HG02885 (cell line): ENCODE measurements at regions not wholly inside any gene's neighbourhood (a gene's known extent, or its start where the extent isn't known, plus 50 kb on each side); places are given as distances from the start of the nearest gene placed in this dataset.

Experiments
- ATAC-seq: cut with Tn5 transposase; IDR thresholded peaks from one replicate; pipeline ENCODE4 v1.9.1; 2021; ENCODE audit warnings: mild to moderate bottlenecking; ENCODE audit not compliant: unreplicated experiment, poor library complexity

GRCh38 chr21:15273244-15273643 is 208.4 kb upstream of the NRIP1 start:
- ATAC-seq: no peak

- no peak for ATAC-seq
These were observed 210.1 kb upstream of the NRIP1 start for GRCh38 chr21:15274701-15275485.

- ATAC-seq: no peak
These were observed 210.9 kb upstream of the NRIP1 start for GRCh38 chr21:15275615-15276235.

GRCh38 chr21:15276243-15276642 is 211.4 kb upstream of the NRIP1 start:
- no peak for ATAC-seq

GRCh38 chr21:15277466-15277865 is 212.7 kb upstream of the NRIP1 start:
- ATAC-seq: no peak

- ATAC-seq: no peak
These were observed 213.5 kb upstream of the NRIP1 start for GRCh38 chr21:15278279-15278678.

- ATAC-seq: no peak
These were observed 214.1 kb upstream of the NRIP1 start for GRCh38 chr21:15278851-15279250.

- no peak for ATAC-seq
These were observed 214.7 kb upstream of the NRIP1 start for GRCh38 chr21:15279482-15279881.

GRCh38 chr21:15281714-15282113 is 216.9 kb upstream of the NRIP1 start:
- no peak for ATAC-seq

- ATAC-seq: no peak
These were observed 217.9 kb upstream of the NRIP1 start for GRCh38 chr21:15282665-15283064.

- no peak for ATAC-seq
These were observed 218.3 kb upstream of the NRIP1 start for GRCh38 chr21:15283138-15283537.

- no peak for ATAC-seq
These were observed 219.0 kb upstream of the NRIP1 start for GRCh38 chr21:15283789-15284188.

GRCh38 chr21:15285556-15285955 is 220.8 kb upstream of the NRIP1 start:
- ATAC-seq: no peak

GRCh38 chr21:15289246-15289645 is 224.4 kb upstream of the NRIP1 start:
- no peak for ATAC-seq

- no peak for ATAC-seq
These were observed 225.4 kb upstream of the NRIP1 start for GRCh38 chr21:15289896-15290841.

- ATAC-seq: no peak
These were observed 226.9 kb upstream of the NRIP1 start for GRCh38 chr21:15291621-15292266.

GRCh38 chr21:15293240-15293639 is 228.4 kb upstream of the NRIP1 start:
- no peak for ATAC-seq

- no peak for ATAC-seq
These were observed 231.1 kb upstream of the NRIP1 start for GRCh38 chr21:15295875-15296274.

GRCh38 chr21:15297824-15298223 is 233.0 kb upstream of the NRIP1 start:
- no peak for ATAC-seq

- ATAC-seq: no peak
These were observed 233.5 kb upstream of the NRIP1 start for GRCh38 chr21:15298306-15298705.
